Anterior cingulate cortex (tissue), 58 donors: ENCODE measurements at regions not wholly inside any gene's neighbourhood (a gene's known extent, or its start where the extent isn't known, plus 50 kb on each side); places are given as distances from the start of the nearest gene placed in this dataset.

Source experiments
- DNase-seq, 58 donors: peaks; one replicate each; lab custom pipeline; 2025; lab: John Stamatoyannopoulos, UW

DNA sequence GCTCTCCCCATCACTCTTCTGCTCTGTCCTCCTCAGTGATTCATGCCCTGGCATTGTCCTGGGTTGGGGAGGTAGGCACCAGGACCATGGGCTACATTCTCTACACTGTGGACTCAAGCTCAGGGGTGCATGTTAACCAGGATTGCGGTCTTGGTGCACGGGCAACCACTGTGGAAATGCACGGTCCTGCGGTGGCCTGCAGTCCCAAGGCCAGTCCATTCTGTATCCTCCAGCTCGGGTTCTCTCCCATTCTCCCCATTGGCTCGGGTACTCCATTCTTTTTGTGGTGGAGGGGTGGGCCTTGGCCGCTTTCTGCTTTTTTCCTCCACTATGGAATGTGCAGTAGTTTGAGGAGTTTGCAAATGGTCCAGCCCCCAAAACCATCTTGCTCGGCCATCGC lies 215.0 kb upstream of the MYT1L start:
- DNase-seq, result no peak

DNA sequence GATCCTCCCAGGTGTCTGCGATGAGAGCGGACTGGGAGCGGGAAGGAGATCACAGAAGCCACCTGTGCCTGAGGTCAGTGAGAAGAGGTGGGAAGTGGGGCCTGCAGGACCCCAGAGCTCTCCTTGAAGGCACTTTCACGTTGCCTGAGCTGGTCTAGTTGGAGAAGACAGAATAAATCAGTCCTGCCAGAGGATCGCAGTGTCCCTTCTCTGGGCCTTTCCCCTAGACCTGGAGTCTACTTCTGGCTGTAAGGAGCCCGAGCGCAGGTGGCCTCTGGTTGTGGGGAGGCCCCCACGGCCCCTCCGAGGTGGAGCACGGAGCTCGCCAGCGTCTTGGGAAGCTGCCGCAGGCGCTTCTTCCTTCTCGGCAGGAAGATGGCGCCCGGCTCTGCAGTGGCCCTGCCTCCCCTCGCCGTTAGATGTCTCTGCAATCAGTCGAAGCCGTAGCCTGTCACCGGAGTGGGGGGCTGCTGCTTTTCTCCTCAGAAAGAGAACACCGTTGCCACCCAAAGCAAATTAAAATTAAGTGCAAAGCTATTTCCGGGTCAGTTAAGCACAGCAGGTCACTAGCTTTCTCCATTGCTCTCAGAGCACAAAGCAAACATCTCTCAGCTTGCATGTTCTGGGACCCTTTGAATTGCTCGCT lies 212.0 kb upstream of the MYT1L start:
- DNase-seq, result peak in 16 of 58 donors; percentile 8 to 35 (median 16)

DNA sequence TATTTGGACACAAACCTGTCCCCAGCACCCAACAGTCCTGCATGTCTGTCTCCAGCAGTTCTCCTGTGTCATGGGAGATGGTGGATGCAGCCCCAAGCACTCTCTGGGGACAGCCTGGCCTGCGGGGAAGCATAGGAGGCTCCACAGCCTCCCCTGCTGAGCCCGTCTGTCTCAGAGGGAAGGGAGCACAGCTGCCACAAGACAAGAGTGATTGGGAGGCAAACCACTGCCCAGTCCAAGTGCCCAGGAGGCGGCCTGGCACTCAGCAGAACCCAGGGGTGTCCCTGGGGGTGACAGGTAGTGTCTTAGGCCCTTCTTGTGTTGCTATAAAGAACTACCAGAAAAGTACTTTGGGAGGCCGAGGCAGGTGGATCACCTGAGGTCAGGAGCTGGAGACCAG lies 211.2 kb upstream of the MYT1L start:
- DNase-seq, result no peak

DNA sequence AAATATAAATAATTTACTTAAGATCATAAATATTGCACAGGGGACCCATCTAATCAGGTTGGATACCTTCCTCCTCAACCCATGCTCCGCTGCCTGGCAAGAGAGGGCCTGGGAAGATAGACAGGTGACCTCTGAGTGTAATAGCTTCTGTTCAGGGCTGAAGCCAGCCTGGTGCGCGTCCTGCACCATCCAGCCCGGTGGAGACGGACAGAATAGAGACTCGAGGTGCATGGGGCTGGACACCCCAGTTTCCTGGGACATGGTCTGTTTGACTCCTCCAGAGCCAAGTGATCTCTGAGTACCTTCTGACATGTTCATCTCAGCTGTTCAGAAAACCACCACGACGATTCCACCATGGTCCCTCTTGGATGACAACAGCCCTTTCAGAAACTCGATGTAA lies 209.3 kb upstream of the MYT1L start:
- no peak for DNase-seq

DNA sequence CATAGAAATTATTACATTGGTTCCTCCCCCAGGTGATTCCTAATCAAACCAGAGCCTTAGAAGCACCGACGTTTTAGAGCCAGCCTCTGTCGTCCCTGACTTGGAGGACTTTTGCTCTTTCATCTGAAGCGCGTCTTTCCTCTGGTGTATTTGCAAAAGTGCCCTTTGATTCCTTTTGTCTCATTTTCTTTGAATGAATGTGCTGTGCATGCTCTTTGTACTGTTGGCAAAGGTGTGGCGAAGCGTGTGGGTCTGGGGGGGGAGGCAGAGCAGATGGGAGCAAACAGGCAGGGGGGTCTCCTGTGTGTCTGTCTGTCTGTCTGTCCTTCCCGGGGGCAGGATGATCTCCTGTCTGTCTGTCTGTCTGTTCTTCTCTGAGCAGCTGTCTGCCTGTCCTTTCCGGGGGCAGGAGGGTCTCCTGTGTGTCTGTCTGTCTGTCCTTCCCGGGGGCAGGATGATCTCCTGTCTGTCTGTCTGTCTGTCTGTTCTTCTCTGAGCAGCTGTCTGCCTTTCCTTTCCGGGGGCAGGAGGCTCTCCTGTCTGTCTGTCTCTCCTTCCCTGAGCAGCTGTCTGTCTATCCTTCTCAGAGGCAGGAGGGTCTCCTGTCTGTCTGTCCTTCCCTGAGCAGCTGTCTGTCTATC lies 205.5 kb upstream of the MYT1L start:
- DNase-seq, result no peak

DNA sequence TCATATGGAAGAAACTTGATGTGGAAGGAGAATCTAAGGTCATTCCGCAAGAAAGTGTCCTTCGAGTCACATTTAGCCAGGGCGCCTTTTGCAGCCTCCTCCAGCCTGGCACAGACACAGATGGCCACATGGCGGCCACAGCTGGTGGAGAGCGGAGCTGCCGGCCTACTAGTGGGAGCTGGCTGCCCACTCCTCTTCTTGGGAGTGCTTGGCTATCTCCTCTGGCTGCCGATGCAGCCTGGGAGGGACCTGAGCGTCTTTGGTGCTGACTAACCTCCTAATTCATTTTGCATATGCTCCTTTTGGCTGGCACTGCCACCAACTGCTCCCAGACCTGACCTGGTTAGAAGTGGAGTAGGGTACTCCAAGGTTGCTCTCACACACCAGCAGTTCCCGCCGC lies 199.3 kb upstream of the MYT1L start:
- DNase-seq, result peak in 7 of 58 donors; percentile 20 to 44 (median 24)

DNA sequence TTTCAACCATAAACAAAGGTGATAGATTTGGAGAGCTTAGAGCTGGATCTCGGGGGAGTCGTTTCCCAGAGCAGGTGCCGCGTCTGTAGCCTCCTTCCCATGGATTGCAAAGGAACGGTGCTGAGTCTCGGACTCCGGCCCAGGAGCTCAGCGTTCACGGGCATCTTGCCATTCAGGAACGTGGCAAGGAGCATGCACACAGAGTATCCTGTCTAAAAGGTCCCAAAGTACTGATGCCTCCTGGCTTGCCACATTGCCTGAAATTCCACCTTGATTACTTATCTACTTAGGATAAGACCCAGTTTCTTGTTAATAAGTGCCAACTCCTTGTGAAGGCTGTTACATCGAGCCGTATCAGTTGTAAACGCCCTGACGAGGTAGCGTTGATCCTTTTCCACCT lies 197.8 kb upstream of the MYT1L start:
- no peak for DNase-seq

DNA sequence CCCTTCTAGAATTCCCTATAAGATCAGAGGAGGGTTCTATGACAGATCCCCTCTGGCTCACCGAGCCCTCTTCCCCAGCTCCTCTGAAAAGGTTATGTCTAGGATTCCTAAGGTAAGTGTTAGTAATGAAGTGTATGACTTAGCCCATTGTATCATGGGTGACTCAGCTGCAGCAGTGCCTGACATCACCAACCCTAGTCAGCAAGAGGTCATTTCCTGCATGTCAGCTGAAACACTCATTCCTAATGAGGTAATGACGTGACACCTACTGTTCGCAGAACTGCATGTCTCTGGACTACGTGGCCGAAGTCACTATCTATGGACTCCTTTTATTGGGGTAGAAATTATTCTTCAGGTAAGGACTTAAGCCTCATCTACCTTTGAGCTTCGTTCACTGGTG lies 196.1 kb upstream of the MYT1L start:
- DNase-seq, result no peak

DNA sequence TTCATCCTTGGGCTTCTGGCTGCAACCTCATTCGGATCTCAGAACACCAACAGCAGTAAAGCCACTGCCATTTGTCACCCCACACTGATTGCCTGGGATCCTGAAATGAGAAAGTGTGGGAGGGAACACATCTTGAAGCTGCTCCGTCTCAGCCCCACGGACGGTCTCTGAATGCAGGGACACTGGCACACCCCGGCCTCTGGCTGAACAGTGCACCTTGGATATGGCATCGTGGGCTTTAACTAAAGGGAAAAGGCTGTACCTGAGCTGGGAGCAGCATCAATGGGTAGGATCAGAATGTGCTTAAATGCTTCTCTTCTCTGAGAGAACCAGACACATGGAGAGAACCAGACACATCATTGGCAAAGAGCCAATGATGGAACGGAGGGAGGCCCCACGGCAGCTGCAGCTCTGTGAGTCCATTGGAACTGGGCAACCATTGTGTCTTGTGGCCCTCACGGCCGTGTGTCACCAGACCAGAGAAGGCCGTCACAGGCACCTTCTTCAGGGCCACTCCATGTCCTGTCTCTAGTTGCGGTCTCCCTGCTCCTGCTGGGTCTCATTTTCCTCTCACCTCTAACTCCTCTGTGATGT lies 193.4 kb upstream of the MYT1L start:
- DNase-seq, result peak in 6 of 58 donors; percentile 27 to 62 (median 43)

DNA sequence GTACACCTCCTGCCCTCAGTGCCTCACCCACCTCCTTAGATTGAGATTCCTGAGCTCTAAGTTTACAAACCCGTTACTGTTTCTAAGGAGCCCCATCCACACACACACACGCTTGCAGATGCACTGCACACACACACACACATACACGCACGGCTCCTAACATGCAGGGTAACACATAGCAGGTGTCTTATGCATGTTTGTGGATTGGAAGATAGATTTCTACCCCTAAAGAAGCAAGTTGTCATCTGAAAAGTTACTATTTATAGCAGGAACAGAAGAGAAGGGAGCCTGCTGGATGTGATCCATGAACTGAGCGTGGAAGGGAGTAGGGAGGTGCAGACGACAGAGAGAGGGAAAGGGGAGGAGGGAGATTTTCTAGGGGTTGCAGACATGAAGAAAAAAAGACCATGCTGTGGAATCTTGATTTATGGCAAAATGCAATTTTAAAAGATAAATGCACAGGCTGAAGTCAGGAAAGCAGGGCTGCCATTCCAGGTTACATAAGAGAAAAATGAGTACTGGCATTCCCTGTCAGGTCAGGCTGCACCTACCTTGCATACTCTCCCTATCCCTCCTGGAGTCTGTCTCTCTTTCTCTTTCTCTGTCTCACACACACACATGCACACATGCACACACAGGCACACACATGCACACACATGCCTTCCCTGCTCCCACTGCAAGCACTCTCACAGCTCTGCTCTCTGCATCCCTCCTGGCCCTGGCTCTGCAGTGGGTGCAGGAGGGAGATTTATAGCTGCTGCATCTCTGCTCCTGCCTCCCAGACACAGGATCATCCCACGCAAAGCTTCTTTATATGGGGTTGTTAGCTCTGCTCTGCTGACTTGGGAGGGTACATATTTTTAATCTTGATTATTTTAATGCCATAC lies 192.6 kb upstream of the MYT1L start:
- peak in 13 of 58 donors; percentile 20 to 62 (median 51) for DNase-seq

DNA sequence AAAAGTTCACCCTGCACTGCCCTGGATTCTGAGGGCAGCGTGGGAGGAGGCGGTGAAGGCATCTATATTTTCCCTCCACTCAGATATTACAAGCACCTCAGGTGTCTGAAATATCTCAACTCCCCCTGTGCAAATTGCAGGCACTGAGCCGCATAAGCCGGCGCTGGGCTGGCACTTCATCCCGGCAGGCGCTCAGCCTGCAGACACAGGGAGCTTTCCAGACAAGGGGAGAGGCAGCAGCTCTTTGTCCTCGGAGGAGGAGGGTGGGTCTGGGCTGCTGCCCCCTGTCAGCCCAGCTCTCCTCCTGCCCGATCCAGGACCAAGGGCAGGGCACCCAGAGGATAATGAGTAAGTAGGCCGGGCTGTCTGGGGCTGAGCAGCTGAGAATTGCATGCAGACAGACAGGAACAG lies 189.3 kb upstream of the MYT1L start:
- no peak for DNase-seq

DNA sequence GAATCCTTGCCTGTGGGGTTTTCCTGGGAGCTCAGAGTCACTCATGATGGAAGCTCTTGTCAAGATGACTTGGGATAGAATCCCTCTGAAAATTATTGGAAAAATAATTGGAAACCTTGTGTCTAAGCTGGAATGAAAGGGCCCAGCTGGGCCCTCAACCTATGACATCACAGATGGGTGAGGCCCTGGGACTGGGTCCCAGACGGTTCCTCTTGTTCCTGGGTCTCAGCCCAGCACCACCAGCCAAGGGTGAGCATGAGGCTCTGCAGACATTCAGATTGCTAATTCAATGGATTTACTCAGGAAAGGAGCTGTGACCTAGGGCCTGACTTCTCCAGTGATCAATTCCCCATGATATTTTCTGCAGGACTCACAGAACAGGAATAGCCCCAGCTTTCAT lies 188.3 kb upstream of the MYT1L start:
- DNase-seq, result no peak

DNA sequence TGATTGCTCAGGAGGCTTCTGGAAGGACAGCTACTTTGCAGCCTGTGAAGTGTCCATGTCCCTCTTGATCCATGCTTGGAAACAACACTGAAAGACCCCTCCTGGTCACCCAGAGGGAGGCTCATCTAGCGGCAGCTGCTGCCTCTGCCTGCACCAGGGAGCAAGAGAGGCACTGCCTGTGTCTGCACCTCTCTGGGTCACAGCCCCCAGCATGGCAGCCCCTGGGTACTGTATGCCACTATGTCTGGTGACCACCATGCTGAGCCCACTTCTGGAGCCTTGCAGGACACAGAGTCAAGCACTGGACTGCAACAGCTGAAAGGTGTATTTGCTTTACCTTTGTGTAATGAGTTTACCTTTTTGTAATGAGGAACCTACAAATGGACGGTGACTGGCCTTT lies 186.3 kb upstream of the MYT1L start:
- DNase-seq, result no peak

DNA sequence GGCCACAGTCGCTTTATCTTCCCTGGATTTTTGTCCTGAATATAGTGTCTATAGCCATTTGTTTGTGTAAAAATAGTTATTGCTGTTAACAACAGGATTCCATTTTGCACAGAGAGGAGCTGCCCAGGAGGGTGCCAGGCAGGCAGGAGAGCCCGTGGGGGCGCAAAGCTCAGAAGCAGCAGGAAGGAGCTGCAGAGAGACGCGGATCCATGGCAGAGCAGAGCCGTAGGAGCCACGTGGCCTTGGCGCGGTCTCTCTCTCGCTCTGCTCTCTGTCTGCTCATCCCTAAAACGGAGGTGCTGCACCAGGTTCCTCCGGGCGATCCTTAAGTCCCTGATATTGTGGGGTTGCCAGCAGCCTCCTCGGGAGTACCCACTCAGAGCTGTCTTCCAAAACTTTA lies 185.3 kb upstream of the MYT1L start:
- DNase-seq, result peak in 3 of 58 donors; percentile 25 to 41 (median 38)

DNA sequence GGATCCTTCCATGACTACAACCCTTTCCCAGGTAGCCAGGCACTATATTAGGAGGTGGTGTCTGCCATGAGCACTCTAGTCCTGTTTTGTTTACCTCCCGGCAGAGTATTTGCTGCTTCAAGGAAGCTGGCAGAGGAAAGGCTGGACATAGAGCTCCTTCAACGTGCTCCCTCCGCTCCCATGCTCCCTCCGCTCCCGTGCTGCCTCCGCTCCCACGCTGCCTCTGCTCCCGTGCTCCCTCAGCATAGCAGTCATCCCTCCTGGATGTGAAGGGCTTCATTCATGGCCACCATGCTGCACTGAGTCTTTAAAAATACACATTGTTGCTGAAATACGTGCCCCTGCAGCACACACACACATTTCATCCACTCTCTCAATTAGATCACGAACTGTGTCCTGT lies 181.9 kb upstream of the MYT1L start:
- no peak for DNase-seq

DNA sequence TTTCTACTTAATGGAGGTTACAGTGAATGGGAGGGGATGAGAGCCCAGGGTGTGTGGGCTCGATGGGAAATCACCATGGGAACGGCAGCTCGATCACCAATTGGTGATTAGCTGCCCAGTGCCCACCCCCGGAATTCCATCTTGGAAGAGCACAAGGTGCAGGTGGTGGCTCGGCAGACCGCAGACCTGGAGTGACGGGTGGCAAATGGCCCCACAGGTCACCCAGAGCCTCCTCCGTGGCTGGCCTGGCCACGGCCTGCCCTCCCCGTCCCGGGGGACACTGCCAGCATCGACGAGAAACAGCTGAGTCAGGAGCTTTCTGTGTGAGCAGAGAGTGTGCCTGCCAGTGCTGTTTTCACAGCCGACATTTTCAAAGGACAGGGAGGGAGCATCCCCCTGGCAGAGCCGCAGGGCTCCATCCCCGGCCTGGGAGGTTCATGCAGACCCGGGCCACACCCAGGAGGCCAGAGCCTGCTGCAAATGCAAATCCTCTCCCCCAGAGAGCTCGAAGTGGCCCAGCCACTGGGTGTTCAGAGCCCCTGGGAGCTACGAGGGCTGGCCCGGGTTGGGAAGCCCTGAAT lies 176.4 kb upstream of the MYT1L start:
- DNase-seq, result peak in 22 of 58 donors; percentile 13 to 72 (median 40)

DNA sequence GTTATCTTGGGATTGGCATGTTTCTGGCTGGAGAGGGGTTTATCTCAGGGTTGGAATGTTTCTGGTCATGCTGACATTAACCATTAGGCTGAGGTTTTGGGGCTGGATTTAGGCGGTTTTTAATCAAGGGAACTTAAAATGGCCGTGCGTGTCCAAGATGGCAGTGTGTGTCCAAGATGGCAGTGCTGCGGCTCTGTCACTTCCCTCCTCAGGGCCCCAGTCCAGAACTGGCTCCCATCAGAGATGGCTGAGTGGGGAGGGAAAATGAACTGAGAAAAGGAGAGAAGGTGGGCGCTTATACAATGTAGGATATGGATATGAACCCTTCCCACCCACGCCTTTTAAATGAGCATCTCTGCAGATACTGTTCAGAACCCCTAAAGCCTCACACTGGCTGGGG lies 175.5 kb upstream of the MYT1L start:
- DNase-seq, result no peak

DNA sequence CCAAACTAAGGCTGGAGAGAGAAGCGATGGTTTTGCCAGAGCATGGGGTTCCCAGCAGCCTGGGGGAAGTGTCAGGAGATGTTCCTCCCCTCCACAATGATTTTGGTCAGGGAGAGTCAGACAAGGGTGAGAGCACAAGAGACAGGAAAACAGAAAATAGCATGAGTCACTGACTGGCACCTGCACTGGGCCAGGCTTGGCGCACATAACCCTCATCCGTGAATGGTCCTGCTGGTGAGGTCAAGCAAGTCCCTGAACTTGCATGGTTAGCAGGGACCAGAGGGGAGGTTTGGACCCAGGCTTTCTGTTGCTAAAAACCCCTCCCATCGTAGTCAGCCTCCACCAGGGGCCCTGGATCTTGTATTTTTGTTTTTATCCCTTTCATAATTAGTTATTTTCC lies 174.5 kb upstream of the MYT1L start:
- no peak for DNase-seq

DNA sequence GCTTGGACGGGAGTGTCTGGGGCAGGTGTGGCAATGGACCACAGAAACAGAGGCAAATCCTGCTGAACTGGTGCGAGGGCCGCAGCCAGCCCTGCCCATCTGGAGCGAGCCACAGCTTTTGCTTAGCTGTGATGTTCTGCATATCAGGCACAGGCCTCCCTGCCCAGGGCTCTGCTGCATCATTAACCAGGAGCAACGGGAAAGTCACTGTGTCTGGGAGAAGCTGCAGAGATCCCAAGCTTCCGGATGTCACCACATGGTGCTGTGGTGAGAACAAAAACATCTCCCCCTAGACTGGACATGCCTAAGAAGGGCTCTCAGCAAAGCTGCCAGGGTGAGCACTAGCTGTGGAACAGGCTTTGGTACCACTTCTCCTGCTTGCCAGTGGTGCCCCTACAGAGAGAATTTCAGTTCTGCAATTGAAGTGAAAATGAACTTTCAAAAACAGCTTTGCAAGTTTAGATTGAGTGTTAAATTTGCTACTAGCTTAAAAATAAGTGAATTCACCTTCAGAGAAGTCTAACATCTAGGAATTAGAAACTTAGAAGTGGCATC lies 172.9 kb upstream of the MYT1L start:
- no peak for DNase-seq

DNA sequence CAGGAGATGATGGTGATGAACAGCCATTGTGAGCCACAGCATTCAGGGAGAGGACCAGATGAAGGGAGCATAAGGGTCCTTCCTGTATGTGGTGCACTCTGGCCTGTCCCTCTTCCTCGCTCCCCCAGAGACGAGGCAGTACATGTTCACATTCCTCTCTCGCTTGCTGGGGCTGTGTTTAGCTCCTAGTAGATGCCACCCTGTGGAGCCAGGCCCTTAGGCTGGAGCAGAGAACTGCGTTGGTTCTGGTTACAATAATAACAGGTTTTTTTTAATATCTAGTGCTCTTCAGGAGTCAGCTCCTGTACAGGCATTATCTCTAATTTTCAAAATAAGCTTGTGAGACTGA lies 171.1 kb upstream of the MYT1L start:
- no peak for DNase-seq
